ENCODE measurements at regions not wholly inside any gene's neighbourhood (a gene's known extent, or its start where the extent isn't known, plus 50 kb on each side); places are given as distances from the start of the nearest gene placed in this dataset.

GRCh38 chr10:120782336-120782735 lies 68.8 kb upstream of the WDR11 start:
- Histone ChIP-seq H3K9me3 (no peaks in the 10 kb centered on the region), H3K27ac (no peak overlapping the region), H3K27me3 (no peaks in the 10 kb centered on the region), H3K4me3 (no peak overlapping the region), H3K4me1 (no peaks in the 10 kb centered on the region), H3K36me3 (no peaks in the 10 kb centered on the region)
- no peak for DNase-seq (ENCODE audit: low spot score in 2 of 2)
- WGBS, 2 donors, result 79 to 85% methylated on average over 3 of the region's 3 CpGs
- TF ChIP-seq EP300 (IDR thresholded peaks at IDR 0.05) (no peak), POLR2A (IDR thresholded peaks at IDR 0.05) (no peak), CTCF (IDR thresholded peaks at IDR 0.05) (no peak)

GRCh38 chr10:120783098-120783497 lies 68.1 kb upstream of the WDR11 start:
- Histone ChIP-seq H3K36me3 (no peaks in the 10 kb centered on the region), H3K4me3 (no peak overlapping the region), H3K27me3 (no peaks in the 10 kb centered on the region), H3K4me1 (no peaks in the 10 kb centered on the region), H3K9me3 (no peaks in the 10 kb centered on the region), H3K27ac (no peak overlapping the region)
- 70 to 79% methylated on average over 5 of the region's 5 CpGs for WGBS, 2 donors
- no peak for DNase-seq (ENCODE audit: low spot score in 2 of 2)
- TF ChIP-seq CTCF (IDR thresholded peaks at IDR 0.05) (no peak), EP300 (IDR thresholded peaks at IDR 0.05) (no peak), POLR2A (IDR thresholded peaks at IDR 0.05) (no peak)

GRCh38 chr10:120783867-120784266 lies 67.3 kb upstream of the WDR11 start:
- no peaks in the 10 kb centered on the region for H3K27me3 ChIP-seq
- TF ChIP-seq CTCF (IDR thresholded peaks at IDR 0.05) (no peak), EP300 (IDR thresholded peaks at IDR 0.05) (no peak), POLR2A (IDR thresholded peaks at IDR 0.05) (no peak)
- no peak overlapping the region for H3K4me3 ChIP-seq
- 78 to 82% methylated on average over 6 of the region's 6 CpGs for WGBS, 2 donors
- H3K4me1 ChIP-seq, result peaks cover 0 to 3% (median under 1%) of the 10 kb centered on the region in 4 donors
- DNase-seq (ENCODE audit: low spot score in 2 of 2), result no peak
- no peaks in the 10 kb centered on the region for H3K9me3 ChIP-seq
- H3K27ac ChIP-seq, result no peak overlapping the region
- no peaks in the 10 kb centered on the region for H3K36me3 ChIP-seq

GRCh38 chr10:120788771-120789170 lies 62.4 kb upstream of the WDR11 start:
- no peak overlapping the region for H3K4me3 ChIP-seq
- no peaks in the 10 kb centered on the region for H3K9me3 ChIP-seq
- TF ChIP-seq POLR2A (IDR thresholded peaks at IDR 0.05), result no peak
- no peak for TF ChIP-seq EP300 (IDR thresholded peaks at IDR 0.05)
- TF ChIP-seq CTCF (IDR thresholded peaks at IDR 0.05), result no peak
- no peaks in the 10 kb centered on the region for H3K36me3 ChIP-seq
- no peak for DNase-seq (ENCODE audit: low spot score in 2 of 2)
- H3K4me1 ChIP-seq, result peaks cover 0 to 18% (median 4%) of the 10 kb centered on the region in 4 donors
- 72 to 75% methylated on average over 5 of the region's 5 CpGs for WGBS, 2 donors
- no peak overlapping the region for H3K27ac ChIP-seq
- no peaks in the 10 kb centered on the region for H3K27me3 ChIP-seq

- WGBS, 2 donors, result 36 to 44% methylated on average over 5 of the region's 5 CpGs
- H3K4me1 ChIP-seq, result peaks cover 0 to 18% (median 4%) of the 10 kb centered on the region in 4 donors
- no peak for TF ChIP-seq POLR2A (IDR thresholded peaks at IDR 0.05)
- TF ChIP-seq EP300 (IDR thresholded peaks at IDR 0.05), result no peak
- TF ChIP-seq CTCF (IDR thresholded peaks at IDR 0.05), result no peak
- no peaks in the 10 kb centered on the region for H3K9me3 ChIP-seq
- no peaks in the 10 kb centered on the region for H3K36me3 ChIP-seq
- H3K27me3 ChIP-seq, result no peaks in the 10 kb centered on the region
- no peak overlapping the region for H3K4me3 ChIP-seq
- no peak for DNase-seq (ENCODE audit: low spot score in 2 of 2)
- H3K27ac ChIP-seq, result no peak overlapping the region
Observed at GRCh38 chr10:120789303-120790203, 61.6 kb upstream of the WDR11 start.

Data from tibial nerve (tissue), 4 donors.